GM23338 (cell line): ENCODE measurements at regions not wholly inside any gene's neighbourhood (a gene's known extent, or its start where the extent isn't known, plus 50 kb on each side); places are given as distances from the start of the nearest gene placed in this dataset.

Experiments
- CREB1 ChIP-seq: fragments of 250-450 bp; sonication (Bioruptor Pico); IDR thresholded peaks from 2 replicates; pipeline ENCODE4 v1.5.0; 2020; ENCODE audit warnings: low read depth, mild to moderate bottlenecking, moderate library complexity
- EZH2 ChIP-seq: fragments of 200-600 bp; sonication (generic); IDR thresholded peaks from one replicate; pipeline ENCODE4 v1.8.0; 2017; ENCODE audit warnings: antibody characterized with exemption, mild to moderate bottlenecking, low read depth; ENCODE audit not compliant: unreplicated experiment
- EZH2phosphoT487 ChIP-seq: fragments of 200-600 bp; sonication (generic); IDR thresholded peaks from one replicate; pipeline ENCODE4 v1.8.1; 2018; ENCODE audit warnings: antibody characterized with exemption; ENCODE audit not compliant: unreplicated experiment
- JUNB ChIP-seq: IDR thresholded peaks from one replicate; pipeline ENCODE4 v1.6.1; 2016; ENCODE audit warnings: antibody characterized with exemption; ENCODE audit not compliant: unreplicated experiment
- TF ChIP-seq, protein P1 (sequence below): fragments of 250-450 bp; sonication (Bioruptor Pico); IDR thresholded peaks from 2 replicates; pipeline ENCODE4 v1.5.0; 2020; ENCODE audit warnings: mild to moderate bottlenecking, moderate library complexity
- TF ChIP-seq, protein P2 (sequence below), 2 experiments: fragments of 200-600 bp in 1 of 2; sonication (generic) in 1 of 2; conservative IDR thresholded peaks; 2 replicates each; pipeline versions ENCODE4 v1.5.1 to v1.6.1; 2016 to 2017; ENCODE audit warnings: antibody characterized with exemption in 2 of 2, low read depth in 2 of 2, mild to moderate bottlenecking in 2 of 2, moderate library complexity in 1 of 2
- TF ChIP-seq, protein P3 (sequence below): IDR thresholded peaks from one replicate; pipeline ENCODE4 v1.6.1; 2018; ENCODE audit warnings: antibody characterized with exemption; ENCODE audit not compliant: unreplicated experiment

GRCh38 chr13:71034018-71034417 lies 833.0 kb downstream of the DACH1 start (continued):
- TF ChIP-seq, protein P1, sequence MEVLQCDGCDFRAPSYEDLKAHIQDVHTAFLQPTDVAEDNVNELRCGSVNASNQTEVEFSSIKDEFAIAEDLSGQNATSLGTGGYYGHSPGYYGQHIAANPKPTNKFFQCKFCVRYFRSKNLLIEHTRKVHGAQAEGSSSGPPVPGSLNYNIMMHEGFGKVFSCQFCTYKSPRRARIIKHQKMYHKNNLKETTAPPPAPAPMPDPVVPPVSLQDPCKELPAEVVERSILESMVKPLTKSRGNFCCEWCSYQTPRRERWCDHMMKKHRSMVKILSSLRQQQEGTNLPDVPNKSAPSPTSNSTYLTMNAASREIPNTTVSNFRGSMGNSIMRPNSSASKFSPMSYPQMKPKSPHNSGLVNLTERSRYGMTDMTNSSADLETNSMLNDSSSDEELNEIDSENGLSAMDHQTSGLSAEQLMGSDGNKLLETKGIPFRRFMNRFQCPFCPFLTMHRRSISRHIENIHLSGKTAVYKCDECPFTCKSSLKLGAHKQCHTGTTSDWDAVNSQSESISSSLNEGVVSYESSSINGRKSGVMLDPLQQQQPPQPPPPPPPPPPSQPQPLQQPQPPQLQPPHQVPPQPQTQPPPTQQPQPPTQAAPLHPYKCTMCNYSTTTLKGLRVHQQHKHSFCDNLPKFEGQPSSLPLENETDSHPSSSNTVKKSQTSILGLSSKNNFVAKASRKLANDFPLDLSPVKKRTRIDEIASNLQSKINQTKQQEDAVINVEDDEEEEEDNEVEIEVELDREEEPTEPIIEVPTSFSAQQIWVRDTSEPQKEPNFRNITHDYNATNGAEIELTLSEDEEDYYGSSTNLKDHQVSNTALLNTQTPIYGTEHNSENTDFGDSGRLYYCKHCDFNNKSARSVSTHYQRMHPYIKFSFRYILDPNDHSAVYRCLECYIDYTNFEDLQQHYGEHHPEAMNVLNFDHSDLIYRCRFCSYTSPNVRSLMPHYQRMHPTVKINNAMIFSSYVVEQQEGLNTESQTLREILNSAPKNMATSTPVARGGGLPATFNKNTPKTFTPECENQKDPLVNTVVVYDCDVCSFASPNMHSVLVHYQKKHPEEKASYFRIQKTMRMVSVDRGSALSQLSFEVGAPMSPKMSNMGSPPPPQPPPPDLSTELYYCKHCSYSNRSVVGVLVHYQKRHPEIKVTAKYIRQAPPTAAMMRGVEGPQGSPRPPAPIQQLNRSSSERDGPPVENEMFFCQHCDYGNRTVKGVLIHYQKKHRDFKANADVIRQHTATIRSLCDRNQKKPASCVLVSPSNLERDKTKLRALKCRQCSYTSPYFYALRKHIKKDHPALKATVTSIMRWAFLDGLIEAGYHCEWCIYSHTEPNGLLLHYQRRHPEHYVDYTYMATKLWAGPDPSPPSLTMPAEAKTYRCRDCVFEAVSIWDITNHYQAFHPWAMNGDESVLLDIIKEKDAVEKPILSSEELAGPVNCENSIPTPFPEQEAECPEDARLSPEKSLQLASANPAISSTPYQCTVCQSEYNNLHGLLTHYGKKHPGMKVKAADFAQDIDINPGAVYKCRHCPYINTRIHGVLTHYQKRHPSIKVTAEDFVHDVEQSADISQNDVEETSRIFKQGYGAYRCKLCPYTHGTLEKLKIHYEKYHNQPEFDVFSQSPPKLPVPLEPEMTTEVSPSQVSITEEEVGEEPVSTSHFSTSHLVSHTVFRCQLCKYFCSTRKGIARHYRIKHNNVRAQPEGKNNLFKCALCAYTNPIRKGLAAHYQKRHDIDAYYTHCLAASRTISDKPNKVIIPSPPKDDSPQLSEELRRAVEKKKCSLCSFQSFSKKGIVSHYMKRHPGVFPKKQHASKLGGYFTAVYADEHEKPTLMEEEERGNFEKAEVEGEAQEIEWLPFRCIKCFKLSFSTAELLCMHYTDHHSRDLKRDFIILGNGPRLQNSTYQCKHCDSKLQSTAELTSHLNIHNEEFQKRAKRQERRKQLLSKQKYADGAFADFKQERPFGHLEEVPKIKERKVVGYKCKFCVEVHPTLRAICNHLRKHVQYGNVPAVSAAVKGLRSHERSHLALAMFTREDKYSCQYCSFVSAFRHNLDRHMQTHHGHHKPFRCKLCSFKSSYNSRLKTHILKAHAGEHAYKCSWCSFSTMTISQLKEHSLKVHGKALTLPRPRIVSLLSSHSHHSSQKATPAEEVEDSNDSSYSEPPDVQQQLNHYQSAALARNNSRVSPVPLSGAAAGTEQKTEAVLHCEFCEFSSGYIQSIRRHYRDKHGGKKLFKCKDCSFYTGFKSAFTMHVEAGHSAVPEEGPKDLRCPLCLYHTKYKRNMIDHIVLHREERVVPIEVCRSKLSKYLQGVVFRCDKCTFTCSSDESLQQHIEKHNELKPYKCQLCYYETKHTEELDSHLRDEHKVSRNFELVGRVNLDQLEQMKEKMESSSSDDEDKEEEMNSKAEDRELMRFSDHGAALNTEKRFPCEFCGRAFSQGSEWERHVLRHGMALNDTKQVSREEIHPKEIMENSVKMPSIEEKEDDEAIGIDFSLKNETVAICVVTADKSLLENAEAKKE (CRISPR knock-in tag) = no peak
- no peak for TF ChIP-seq CREB1 (CRISPR knock-in tag)
- TF ChIP-seq, protein P2, sequence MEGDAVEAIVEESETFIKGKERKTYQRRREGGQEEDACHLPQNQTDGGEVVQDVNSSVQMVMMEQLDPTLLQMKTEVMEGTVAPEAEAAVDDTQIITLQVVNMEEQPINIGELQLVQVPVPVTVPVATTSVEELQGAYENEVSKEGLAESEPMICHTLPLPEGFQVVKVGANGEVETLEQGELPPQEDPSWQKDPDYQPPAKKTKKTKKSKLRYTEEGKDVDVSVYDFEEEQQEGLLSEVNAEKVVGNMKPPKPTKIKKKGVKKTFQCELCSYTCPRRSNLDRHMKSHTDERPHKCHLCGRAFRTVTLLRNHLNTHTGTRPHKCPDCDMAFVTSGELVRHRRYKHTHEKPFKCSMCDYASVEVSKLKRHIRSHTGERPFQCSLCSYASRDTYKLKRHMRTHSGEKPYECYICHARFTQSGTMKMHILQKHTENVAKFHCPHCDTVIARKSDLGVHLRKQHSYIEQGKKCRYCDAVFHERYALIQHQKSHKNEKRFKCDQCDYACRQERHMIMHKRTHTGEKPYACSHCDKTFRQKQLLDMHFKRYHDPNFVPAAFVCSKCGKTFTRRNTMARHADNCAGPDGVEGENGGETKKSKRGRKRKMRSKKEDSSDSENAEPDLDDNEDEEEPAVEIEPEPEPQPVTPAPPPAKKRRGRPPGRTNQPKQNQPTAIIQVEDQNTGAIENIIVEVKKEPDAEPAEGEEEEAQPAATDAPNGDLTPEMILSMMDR (conservative IDR thresholded peaks at IDR 0.05; ENCODE audit: low read depth in 2 of 2) = no peak
- TF ChIP-seq, protein P3, sequence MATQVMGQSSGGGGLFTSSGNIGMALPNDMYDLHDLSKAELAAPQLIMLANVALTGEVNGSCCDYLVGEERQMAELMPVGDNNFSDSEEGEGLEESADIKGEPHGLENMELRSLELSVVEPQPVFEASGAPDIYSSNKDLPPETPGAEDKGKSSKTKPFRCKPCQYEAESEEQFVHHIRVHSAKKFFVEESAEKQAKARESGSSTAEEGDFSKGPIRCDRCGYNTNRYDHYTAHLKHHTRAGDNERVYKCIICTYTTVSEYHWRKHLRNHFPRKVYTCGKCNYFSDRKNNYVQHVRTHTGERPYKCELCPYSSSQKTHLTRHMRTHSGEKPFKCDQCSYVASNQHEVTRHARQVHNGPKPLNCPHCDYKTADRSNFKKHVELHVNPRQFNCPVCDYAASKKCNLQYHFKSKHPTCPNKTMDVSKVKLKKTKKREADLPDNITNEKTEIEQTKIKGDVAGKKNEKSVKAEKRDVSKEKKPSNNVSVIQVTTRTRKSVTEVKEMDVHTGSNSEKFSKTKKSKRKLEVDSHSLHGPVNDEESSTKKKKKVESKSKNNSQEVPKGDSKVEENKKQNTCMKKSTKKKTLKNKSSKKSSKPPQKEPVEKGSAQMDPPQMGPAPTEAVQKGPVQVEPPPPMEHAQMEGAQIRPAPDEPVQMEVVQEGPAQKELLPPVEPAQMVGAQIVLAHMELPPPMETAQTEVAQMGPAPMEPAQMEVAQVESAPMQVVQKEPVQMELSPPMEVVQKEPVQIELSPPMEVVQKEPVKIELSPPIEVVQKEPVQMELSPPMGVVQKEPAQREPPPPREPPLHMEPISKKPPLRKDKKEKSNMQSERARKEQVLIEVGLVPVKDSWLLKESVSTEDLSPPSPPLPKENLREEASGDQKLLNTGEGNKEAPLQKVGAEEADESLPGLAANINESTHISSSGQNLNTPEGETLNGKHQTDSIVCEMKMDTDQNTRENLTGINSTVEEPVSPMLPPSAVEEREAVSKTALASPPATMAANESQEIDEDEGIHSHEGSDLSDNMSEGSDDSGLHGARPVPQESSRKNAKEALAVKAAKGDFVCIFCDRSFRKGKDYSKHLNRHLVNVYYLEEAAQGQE = no peak
- TF ChIP-seq JUNB = no peak
- TF ChIP-seq EZH2phosphoT487 = no peak
- TF ChIP-seq EZH2 = no peak
